ENCODE measurements at regions not wholly inside any gene's neighbourhood (a gene's known extent, or its start where the extent isn't known, plus 50 kb on each side); places are given as distances from the start of the nearest gene placed in this dataset.

DNA sequence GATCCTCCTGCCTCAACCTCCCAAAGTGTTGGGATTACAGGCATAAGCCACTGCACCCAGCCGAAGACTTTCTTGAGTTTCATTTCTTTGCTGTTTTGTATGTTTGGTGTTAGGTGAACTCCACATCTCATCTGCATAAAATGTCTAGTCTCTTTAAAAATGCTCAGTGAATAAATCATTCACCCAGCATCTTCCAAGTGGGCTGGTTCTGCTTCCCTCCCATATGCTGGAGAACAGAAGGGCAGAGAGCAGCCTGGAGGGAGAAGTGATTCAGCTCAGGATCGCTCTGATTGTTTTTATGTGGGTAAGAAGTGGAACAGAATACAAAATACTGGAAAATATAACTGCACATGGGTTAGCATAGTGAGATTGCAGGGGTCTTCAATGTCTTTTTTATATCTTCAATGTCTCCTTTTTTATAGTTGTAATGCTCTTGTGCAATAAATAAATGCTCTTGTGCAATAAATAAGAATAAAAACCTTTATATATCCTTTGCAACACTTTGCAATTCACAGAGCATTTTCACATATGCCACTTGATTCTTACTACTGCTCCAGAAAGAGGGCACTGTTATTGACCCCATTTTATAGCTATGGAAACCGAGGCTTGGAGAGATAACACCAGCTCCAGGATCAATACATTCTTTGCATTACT lies 253.0 kb upstream of the NCKAP5 start:
- Histone ChIP-seq H3K9me3 (replicated peaks; ENCODE audit: control insufficient read depth, insufficient read depth, low read depth, low read length) (no peaks in the 10 kb centered on the region), H3K4me2 (ENCODE audit: insufficient read depth, low read length) (no peak overlapping the region), H3K27ac (ENCODE audit: extremely low read depth, low read depth, low read length) (no peak overlapping the region), H3K36me3 (ENCODE audit: control insufficient read depth, insufficient read depth, low read length) (no peaks in the 10 kb centered on the region), H3K4me3 (no peak overlapping the region), H3K9me1 (ENCODE audit: control insufficient read depth, insufficient read depth, low read length) (no peaks in the 10 kb centered on the region), H3K79me2 (ENCODE audit: control insufficient read depth, insufficient read depth, low read length) (no peaks in the 10 kb centered on the region), H3K4me1 (replicated peaks in 1 of 2; ENCODE audit: control insufficient read depth in 2 of 2, insufficient read depth in 2 of 2, low read length in 2 of 2) (no peaks in the 10 kb centered on the region), H3K9ac (ENCODE audit: insufficient read depth in 1 of 2, low read depth in 2 of 2, low read length in 2 of 2) (no peak overlapping the region), H2AFZ (ENCODE audit: low read depth, low read length) (no peak overlapping the region), H3K27me3 (ENCODE audit: control insufficient read depth in 2 of 2, insufficient read depth in 2 of 2, low read length in 2 of 2) (no peaks in the 10 kb centered on the region), H4K20me1 (replicated peaks; ENCODE audit: control insufficient read depth, insufficient read depth, low read length) (no peaks in the 10 kb centered on the region)
- intact Hi-C loops (cut with micrococcal nuclease) (no loop called here), in situ Hi-C loops (cut with MboI) (no loop called here)
- ATAC-seq (no peak), FAIRE-seq (no peak), DNase-seq (ENCODE audit: extremely low read depth in 1 of 4, low spot score in 3 of 4) (no peak)
- 5% methylated on average over 3 of the region's 3 CpGs for WGBS (ENCODE audit: insufficient coverage, low coverage, missing lambda C conversion rate)
- BruUV-seq (replicated peaks): no TSS peak
- ChIA-PET CTCF (ENCODE audit: low intra/inter-chr PET ratio) (no interaction called here), POLR2A (interaction anchor here (0.5 kb wide), 1 partner anchor 1887 kb away, joined by 3 read pairs; no protein-coding TSS in a partner anchor)
- TF ChIP-seq CSDE1 (IDR thresholded peaks at IDR 0.05): no peak
- no peak for TF ChIP-seq PHB2 (IDR thresholded peaks at IDR 0.05; ENCODE audit: low read depth)
- no peak for TF ChIP-seq JUND (IDR thresholded peaks at IDR 0.05; ENCODE audit: borderline replicate concordance, low read depth, low read length)
- no peak for TF ChIP-seq JUND (tag; IDR thresholded peaks at IDR 0.05; ENCODE audit: borderline replicate concordance, low read depth, low read length)
- no peak for TF ChIP-seq STAT5A (IDR thresholded peaks at IDR 0.05; ENCODE audit: borderline replicate concordance, low read length)
- TF ChIP-seq PHF8 (IDR thresholded peaks at IDR 0.05; ENCODE audit: borderline replicate concordance, low read length): no peak
- TF ChIP-seq ZBTB1 (CRISPR knock-in tag; IDR thresholded peaks at IDR 0.05; ENCODE audit: borderline replicate concordance, low read depth): no peak
- no peak for TF ChIP-seq HDAC6 (IDR thresholded peaks at IDR 0.05; ENCODE audit: low read depth, low read length)
- TF ChIP-seq EHMT2 (IDR thresholded peaks at IDR 0.05): no peak
- no peak for TF ChIP-seq ZNF311 (CRISPR knock-in tag; IDR thresholded peaks at IDR 0.05)
- no peak for TF ChIP-seq ZNF717 (CRISPR knock-in tag; IDR thresholded peaks at IDR 0.05)
- no peak for TF ChIP-seq TRIM24 (IDR thresholded peaks at IDR 0.05)
- TF ChIP-seq, protein P1, sequence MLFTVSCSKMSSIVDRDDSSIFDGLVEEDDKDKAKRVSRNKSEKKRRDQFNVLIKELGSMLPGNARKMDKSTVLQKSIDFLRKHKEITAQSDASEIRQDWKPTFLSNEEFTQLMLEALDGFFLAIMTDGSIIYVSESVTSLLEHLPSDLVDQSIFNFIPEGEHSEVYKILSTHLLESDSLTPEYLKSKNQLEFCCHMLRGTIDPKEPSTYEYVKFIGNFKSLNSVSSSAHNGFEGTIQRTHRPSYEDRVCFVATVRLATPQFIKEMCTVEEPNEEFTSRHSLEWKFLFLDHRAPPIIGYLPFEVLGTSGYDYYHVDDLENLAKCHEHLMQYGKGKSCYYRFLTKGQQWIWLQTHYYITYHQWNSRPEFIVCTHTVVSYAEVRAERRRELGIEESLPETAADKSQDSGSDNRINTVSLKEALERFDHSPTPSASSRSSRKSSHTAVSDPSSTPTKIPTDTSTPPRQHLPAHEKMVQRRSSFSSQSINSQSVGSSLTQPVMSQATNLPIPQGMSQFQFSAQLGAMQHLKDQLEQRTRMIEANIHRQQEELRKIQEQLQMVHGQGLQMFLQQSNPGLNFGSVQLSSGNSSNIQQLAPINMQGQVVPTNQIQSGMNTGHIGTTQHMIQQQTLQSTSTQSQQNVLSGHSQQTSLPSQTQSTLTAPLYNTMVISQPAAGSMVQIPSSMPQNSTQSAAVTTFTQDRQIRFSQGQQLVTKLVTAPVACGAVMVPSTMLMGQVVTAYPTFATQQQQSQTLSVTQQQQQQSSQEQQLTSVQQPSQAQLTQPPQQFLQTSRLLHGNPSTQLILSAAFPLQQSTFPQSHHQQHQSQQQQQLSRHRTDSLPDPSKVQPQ (CRISPR knock-in tag; IDR thresholded peaks at IDR 0.05; ENCODE audit: borderline replicate concordance): no peak
- no peak for TF ChIP-seq ZNF507 (tag; conservative IDR thresholded peaks at IDR 0.05)
- no peak for TF ChIP-seq CCAR2 (IDR thresholded peaks at IDR 0.05; ENCODE audit: low read depth, low read length)
- TF ChIP-seq, protein P2, sequence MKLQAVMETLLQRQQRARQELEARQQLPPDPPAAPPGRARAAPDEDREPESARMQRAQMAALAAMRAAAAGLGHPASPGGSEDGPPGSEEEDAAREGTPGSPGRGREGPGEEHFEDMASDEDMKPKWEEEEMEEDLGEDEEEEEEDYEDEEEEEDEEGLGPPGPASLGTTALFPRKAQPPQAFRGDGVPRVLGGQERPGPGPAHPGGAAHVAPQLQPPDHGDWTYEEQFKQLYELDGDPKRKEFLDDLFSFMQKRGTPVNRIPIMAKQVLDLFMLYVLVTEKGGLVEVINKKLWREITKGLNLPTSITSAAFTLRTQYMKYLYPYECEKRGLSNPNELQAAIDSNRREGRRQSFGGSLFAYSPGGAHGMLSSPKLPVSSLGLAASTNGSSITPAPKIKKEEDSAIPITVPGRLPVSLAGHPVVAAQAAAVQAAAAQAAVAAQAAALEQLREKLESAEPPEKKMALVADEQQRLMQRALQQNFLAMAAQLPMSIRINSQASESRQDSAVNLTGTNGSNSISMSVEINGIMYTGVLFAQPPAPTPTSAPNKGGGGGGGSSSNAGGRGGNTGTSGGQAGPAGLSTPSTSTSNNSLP (IDR thresholded peaks at IDR 0.05; ENCODE audit: borderline replicate concordance, low read depth, low read length): no peak
